ENCODE measurements at regions not wholly inside any gene's neighbourhood (a gene's known extent, or its start where the extent isn't known, plus 50 kb on each side); places are given as distances from the start of the nearest gene placed in this dataset.

DNA sequence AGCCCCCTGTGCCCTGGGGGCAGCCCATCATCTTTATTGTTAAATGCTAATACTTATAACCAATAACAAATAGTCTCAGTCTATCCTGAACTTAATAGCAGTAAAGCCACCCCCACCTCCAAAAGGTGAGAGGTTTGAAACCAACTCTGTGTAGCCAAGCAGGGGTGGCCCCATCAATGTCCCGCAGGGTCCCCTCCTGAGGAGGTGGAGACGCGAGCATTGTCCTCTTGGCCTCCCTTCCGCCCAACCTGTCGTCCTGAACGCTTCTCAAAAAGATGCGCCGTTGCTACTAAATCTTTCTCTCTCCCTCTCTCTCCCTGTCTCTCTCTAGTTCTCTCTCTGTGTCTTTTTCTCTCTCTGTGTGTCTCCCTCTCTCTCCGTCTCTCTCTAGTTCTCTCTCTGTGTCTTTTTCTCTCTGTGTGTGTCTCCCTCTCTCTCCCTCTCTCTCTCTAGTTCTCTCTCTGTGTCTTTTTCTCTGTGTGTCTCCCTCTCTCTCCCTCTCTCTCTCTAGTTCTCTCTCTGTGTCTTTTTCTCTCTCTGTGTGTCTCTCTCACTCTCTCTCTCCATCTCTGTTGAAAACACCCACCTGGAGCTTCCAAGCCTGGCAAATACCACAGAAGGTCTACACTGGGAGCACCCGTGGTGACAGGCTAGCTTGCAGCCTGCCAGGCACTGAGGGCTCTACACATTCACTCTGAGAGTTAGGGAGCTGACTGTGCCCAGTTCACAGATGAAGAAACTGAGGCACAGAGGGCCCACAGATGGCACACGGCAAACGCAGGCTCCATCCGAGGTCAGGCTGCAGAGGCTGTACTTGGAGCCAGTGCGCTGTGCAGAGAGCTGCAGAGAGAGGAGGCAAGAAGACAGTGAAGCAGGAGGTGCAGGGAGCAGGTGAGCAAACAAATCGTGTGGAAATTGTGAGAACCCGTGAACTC lies 185.9 kb downstream of the C16orf95 start:
- Histone ChIP-seq H3K9me3 (replicated peaks; ENCODE audit: low read length) (peaks cover 3% of the 10 kb centered on the region), H3K4me3 (ENCODE audit: low read length) (no peak overlapping the region), H3K9ac (ENCODE audit: low read depth, low read length) (no peak overlapping the region), H3K27me3 (ENCODE audit: control insufficient read depth, insufficient read depth, low read length) (peaks cover 83% of the 10 kb centered on the region), H3K4me1 (ENCODE audit: control insufficient read depth, insufficient read depth, low read length) (peaks cover 9% of the 10 kb centered on the region), H3K36me3 (ENCODE audit: insufficient read depth, low read length) (no peaks in the 10 kb centered on the region), H3K4me2 (ENCODE audit: low read length) (no peak overlapping the region)

DNA sequence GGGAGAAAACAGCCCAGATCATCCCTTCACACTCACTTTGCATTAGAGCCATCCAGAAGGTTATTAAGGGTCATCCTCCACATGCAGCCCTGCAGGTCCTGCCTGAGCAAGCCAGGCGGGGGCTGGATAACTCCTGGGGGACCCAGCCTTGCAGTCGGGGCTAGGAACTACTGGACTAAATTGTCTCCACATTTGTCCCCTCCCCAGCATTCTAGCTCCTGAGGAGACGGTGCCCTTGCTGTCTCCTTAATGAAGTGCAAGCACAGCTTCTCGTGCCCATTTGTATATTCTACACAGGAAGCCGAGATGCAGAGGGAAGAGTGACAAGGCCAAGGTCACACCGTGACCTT lies 185.2 kb downstream of the C16orf95 start:
- peaks cover 80% of the 10 kb centered on the region for H3K27me3 ChIP-seq (ENCODE audit: control insufficient read depth, insufficient read depth, low read length)
- peaks cover 3% of the 10 kb centered on the region for H3K9me3 ChIP-seq (replicated peaks; ENCODE audit: low read length)
- no peak overlapping the region for H3K9ac ChIP-seq (ENCODE audit: low read depth, low read length)
- no peak overlapping the region for H3K4me3 ChIP-seq (ENCODE audit: low read length)
- H3K36me3 ChIP-seq (ENCODE audit: insufficient read depth, low read length), result no peaks in the 10 kb centered on the region
- peaks cover 9% of the 10 kb centered on the region for H3K4me1 ChIP-seq (ENCODE audit: control insufficient read depth, insufficient read depth, low read length)
- H3K4me2 ChIP-seq (ENCODE audit: low read length), result no peak overlapping the region

DNA sequence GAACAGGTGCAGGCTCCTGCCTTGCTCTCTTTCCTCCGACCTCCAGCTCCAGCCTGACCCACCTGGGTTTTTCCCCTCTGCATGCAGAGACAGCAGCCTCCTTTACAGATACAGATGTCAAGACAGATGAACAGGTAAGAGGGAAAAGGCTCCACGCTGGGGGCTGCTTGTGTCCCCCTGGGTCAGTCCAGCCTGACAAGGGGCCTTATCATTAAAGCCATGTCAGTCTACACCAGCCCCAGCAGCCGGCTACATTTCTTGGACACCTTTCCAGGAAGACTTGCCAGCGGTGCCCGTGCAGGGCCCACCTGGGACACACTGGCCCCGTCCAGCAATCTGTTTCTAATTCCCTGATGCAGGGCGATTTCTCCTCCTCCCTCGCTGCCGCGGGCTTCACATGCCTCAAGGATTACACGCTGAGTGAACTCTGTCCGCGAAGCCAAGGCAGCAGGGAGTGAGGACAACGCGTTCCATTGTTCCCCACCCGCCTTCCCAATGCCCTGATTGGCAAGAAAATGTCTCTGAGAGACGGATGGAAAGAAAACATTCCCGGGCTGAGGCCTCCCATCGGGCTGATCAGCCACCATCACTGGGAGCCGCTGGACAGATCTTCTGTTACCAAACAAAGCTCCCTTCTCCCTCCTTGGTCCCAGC lies 184.7 kb downstream of the C16orf95 start:
- Histone ChIP-seq H3K36me3 (ENCODE audit: insufficient read depth, low read length) (no peaks in the 10 kb centered on the region), H3K4me3 (ENCODE audit: low read length) (no peak overlapping the region), H3K4me1 (ENCODE audit: control insufficient read depth, insufficient read depth, low read length) (peaks cover 9% of the 10 kb centered on the region), H3K9ac (ENCODE audit: low read depth, low read length) (no peak overlapping the region), H3K27me3 (ENCODE audit: control insufficient read depth, insufficient read depth, low read length) (peaks cover 75% of the 10 kb centered on the region), H3K4me2 (ENCODE audit: low read length) (no peak overlapping the region), H3K9me3 (replicated peaks; ENCODE audit: low read length) (peaks cover 3% of the 10 kb centered on the region)

DNA sequence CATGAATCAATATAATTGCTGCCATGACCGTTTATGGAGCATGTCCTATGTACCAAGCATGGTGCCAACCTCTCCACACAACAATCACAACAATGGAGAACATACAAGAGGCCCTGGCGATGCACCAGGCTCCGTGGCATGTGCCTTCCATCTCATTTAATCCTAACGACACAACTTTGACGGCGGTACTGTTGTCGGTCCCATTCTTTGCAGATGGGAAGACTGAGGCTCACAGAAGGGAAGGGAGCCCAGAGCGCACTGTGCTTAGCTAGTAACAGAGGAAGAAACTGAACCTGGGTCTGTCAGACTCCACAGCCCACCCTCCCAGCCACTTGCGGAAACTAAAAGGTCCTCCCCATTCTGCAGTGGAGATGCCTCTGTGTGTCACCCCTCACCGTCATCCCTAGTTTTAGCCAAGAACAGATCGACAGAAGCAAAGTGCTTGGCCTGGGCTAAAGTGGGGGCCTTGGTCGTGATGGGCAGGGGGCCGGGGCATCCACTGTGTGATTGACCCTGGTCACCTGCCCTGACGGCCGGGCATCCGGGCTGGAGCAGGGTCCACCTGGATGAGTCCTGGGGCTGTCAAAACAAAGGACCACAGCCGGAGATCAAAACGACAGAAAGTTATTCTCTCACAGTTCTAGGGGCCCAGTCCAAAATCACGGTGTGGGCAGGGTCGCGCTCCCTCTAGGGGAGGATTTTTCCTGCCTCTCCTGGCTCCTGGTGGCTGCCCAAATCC lies 183.9 kb downstream of the C16orf95 start:
- no peak overlapping the region for H3K4me3 ChIP-seq (ENCODE audit: low read length)
- peaks cover 3% of the 10 kb centered on the region for H3K9me3 ChIP-seq (replicated peaks; ENCODE audit: low read length)
- H3K9ac ChIP-seq (ENCODE audit: low read depth, low read length), result no peak overlapping the region
- peaks cover 70% of the 10 kb centered on the region for H3K27me3 ChIP-seq (ENCODE audit: control insufficient read depth, insufficient read depth, low read length)
- H3K36me3 ChIP-seq (ENCODE audit: insufficient read depth, low read length), result no peaks in the 10 kb centered on the region
- peaks cover 9% of the 10 kb centered on the region for H3K4me1 ChIP-seq (ENCODE audit: control insufficient read depth, insufficient read depth, low read length)
- H3K4me2 ChIP-seq (ENCODE audit: low read length), result no peak overlapping the region

DNA sequence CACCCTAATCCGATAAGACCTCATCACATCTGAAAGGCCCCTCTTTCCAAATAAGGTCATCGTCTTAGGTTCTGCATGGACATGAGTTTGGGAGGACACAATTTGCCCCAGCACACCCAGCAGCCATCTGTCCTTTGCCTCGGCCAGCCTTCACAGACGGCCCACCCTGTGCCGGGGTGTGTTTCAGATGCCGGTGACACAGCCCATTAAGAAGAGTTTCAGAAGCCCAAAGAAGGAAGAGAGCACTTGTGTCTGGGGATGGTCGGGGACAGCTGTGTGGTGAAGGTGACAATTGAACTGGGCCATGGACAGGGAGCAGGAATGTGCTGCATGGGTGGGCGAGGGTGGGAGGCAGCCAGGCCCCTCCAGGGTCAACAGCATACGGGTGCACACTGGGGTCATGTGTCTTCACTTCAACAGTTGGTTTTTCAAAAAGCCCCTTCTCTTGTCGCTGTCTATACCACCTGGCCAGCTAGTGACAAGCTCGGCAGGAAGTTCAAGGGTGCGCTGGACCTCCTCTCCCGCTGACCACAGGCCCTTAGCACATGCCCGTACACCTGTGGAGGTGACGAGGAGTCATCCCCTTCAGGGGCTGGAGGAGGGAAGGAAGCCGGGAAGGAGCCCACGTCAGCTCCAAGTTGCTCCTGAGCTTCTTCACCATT lies 183.1 kb downstream of the C16orf95 start:
- H3K27me3 ChIP-seq (ENCODE audit: control insufficient read depth, insufficient read depth, low read length), result peaks cover 70% of the 10 kb centered on the region
- H3K9me3 ChIP-seq (replicated peaks; ENCODE audit: low read length), result peaks cover 2% of the 10 kb centered on the region
- peaks cover 9% of the 10 kb centered on the region for H3K4me1 ChIP-seq (ENCODE audit: control insufficient read depth, insufficient read depth, low read length)
- no peaks in the 10 kb centered on the region for H3K36me3 ChIP-seq (ENCODE audit: insufficient read depth, low read length)
- H3K9ac ChIP-seq (ENCODE audit: low read depth, low read length), result no peak overlapping the region
- H3K4me2 ChIP-seq (ENCODE audit: low read length), result no peak overlapping the region
- H3K4me3 ChIP-seq (ENCODE audit: low read length), result no peak overlapping the region

DNA sequence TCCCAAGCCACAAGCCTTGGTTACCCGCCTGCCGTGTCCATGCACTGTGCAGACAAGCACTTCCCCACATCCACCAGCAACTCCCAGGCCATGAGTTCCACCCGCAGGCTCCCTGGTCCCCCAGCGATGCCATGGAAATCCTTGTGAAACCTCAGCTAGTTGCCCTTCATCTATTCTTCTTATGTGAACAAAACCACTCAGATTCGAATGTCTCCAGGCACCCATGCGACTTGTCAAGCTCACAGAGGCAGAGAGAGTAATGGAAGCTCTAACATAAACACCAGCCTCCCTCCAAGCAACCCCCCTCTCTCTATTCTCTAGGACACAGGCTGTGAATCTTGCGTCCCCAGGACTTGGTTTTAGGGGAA lies 182.6 kb downstream of the C16orf95 start:
- Histone ChIP-seq H3K4me3 (ENCODE audit: low read length) (no peak overlapping the region), H3K9ac (ENCODE audit: low read depth, low read length) (no peak overlapping the region), H3K9me3 (replicated peaks; ENCODE audit: low read length) (no peaks in the 10 kb centered on the region), H3K36me3 (ENCODE audit: insufficient read depth, low read length) (no peaks in the 10 kb centered on the region), H3K27me3 (ENCODE audit: control insufficient read depth, insufficient read depth, low read length) (peaks cover 68% of the 10 kb centered on the region), H3K4me1 (ENCODE audit: control insufficient read depth, insufficient read depth, low read length) (peaks cover 9% of the 10 kb centered on the region), H3K4me2 (ENCODE audit: low read length) (no peak overlapping the region)

DNA sequence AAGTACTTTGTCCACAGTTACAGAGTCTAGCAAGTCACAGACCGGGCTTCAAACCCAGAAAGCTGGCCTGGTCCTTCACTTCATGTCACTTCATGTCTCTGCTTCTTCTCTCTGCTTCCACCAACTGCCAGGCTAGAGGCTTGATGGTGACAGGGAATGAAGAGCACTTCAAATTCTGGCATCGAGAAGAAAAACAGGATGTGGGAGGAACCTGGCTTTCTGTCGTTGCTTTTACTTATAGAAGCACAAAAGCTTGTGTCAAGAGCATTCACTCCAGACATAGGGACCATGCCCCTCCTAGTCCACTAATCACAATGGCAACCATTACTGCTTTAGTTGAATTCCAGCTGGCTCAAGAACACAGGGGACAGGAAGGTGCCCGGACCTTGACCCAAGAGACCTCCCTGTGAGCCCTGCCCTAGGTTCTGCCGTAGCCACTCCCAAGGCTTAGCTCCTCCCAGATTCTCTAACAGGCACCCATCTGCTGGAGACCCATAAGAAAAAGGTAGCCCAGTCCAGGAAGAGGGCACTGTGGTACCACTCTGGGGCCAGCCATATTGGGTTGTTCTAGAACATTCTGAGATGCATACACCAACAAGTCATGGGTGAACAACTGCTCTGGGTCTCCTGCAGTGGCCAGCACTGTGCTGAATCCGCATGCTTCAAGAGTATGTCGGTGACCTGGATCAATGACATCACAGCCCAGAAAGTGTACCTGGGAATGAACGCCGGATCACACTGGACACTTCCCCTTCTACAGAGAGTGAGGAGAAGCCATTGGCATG lies 181.8 kb downstream of the C16orf95 start:
- no peaks in the 10 kb centered on the region for H3K36me3 ChIP-seq (ENCODE audit: insufficient read depth, low read length)
- peaks cover 73% of the 10 kb centered on the region for H3K27me3 ChIP-seq (ENCODE audit: control insufficient read depth, insufficient read depth, low read length)
- peaks cover 9% of the 10 kb centered on the region for H3K4me1 ChIP-seq (ENCODE audit: control insufficient read depth, insufficient read depth, low read length)
- no peak overlapping the region for H3K4me3 ChIP-seq (ENCODE audit: low read length)
- no peak overlapping the region for H3K9ac ChIP-seq (ENCODE audit: low read depth, low read length)
- H3K4me2 ChIP-seq (ENCODE audit: low read length), result no peak overlapping the region
- no peaks in the 10 kb centered on the region for H3K9me3 ChIP-seq (replicated peaks; ENCODE audit: low read length)

DNA sequence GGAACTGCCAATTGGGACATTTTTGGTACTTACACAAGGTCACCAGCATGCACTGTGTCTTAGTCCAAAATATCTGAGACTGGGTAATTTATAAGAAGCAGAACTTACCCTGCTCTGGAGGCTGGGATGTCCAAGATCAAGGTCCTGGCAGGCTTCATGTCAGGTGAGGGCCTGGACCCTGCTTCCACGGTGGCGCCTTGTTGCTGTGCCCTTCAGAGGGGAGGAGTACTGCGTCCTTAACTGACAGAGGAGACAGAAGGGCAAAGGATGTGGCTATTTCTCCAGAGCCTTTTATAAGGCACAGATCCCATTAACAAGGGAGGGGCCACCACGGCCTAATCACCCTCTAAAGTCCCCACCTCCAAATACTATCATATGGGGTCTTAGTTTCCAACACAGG lies 178.9 kb downstream of the C16orf95 start:
- Histone ChIP-seq H3K4me2 (ENCODE audit: low read length) (no peak overlapping the region), H3K9ac (ENCODE audit: low read depth, low read length) (no peak overlapping the region), H3K27me3 (ENCODE audit: control insufficient read depth, insufficient read depth, low read length) (peaks cover 55% of the 10 kb centered on the region), H3K9me3 (replicated peaks; ENCODE audit: low read length) (no peaks in the 10 kb centered on the region), H3K36me3 (ENCODE audit: insufficient read depth, low read length) (no peaks in the 10 kb centered on the region), H3K4me1 (ENCODE audit: control insufficient read depth, insufficient read depth, low read length) (no peaks in the 10 kb centered on the region), H3K4me3 (ENCODE audit: low read length) (no peak overlapping the region)

DNA sequence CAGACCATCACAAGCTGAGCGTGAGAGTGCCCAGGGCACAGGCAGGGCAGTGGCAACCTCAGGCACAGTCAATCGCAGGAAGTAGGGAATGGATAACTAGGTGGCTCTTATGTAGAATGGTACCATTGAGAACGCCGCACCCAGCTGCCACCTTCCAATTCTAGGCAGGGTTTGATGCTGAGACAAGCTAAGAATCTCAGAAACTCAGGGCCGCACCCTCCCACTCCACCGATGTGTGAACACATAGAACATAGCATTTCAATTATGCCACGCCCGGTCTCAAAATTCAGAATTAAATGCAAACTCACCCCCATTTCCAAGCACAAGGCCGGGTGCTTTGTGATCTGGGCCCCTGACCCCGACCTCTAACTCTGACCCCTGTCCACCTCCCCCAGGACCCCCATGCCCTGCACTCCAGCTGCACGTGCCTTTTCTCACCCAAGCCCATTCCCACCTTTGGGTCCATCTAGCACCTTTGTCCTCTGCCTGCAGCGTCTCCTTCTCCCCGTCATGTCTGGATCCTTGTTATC lies 178.4 kb downstream of the C16orf95 start:
- peaks cover 50% of the 10 kb centered on the region for H3K27me3 ChIP-seq (ENCODE audit: control insufficient read depth, insufficient read depth, low read length)
- H3K4me3 ChIP-seq (ENCODE audit: low read length), result no peak overlapping the region
- H3K36me3 ChIP-seq (ENCODE audit: insufficient read depth, low read length), result no peaks in the 10 kb centered on the region
- H3K9me3 ChIP-seq (replicated peaks; ENCODE audit: low read length), result no peaks in the 10 kb centered on the region
- H3K4me1 ChIP-seq (ENCODE audit: control insufficient read depth, insufficient read depth, low read length), result no peaks in the 10 kb centered on the region
- no peak overlapping the region for H3K4me2 ChIP-seq (ENCODE audit: low read length)
- no peak overlapping the region for H3K9ac ChIP-seq (ENCODE audit: low read depth, low read length)

DNA sequence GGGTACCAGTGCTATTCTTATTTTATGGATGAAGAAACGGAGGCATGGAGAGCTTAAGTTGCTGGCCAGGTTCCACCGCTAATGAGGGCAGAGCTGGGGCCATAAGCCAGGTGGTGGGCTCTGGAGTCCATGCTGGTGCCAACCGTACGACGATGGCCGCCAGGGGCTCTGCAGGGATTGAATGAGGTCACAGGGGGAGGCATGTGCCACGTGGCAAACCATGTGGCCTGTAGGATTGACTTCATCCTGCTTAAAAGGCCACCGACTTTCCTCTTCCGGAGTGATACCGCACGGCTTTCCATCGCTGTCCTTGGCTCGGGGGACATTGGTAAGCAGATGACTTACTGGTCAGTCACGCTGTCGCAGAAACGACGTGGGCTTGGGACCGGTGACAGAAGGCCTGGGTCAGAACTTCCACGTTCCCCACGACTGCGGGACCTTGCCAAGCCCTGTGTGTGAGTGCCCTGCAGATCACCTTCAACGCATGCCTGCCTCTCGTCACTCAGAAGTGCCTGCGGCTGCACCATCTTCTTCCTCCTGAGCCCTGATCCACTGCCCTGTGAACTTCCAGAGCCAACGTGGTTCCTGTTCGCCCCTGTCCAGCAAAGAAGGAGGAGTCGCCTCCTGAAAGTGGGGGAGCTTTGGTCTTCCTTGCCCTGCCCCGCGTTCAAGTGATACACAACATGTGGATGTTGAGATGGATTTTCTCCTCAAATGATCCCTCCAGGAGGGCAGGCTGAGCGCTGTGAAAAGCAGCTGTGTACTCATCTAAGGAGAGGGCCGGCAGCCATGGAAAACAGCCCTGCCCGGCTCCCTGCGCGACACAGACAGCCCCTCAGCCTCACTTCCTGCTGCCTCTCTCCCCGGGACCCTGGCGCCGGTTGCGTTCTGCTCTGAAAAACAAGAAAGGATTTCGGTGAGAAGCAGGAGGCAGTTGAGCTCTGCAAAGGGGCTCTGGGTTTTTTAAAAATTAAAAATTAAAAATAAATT lies 176.7 kb downstream of the C16orf95 start:
- Histone ChIP-seq H3K36me3 (ENCODE audit: insufficient read depth, low read length) (no peaks in the 10 kb centered on the region), H3K9ac (ENCODE audit: low read depth, low read length) (no peak overlapping the region), H3K4me2 (ENCODE audit: low read length) (no peak overlapping the region), H3K27me3 (ENCODE audit: control insufficient read depth, insufficient read depth, low read length) (peaks cover 33% of the 10 kb centered on the region), H3K4me3 (ENCODE audit: low read length) (no peak overlapping the region), H3K9me3 (replicated peaks; ENCODE audit: low read length) (no peaks in the 10 kb centered on the region), H3K4me1 (ENCODE audit: control insufficient read depth, insufficient read depth, low read length) (no peaks in the 10 kb centered on the region)
